Gastroesophageal sphincter (tissue), 4 donors: ENCODE measurements at regions not wholly inside any gene's neighbourhood (a gene's known extent, or its start where the extent isn't known, plus 50 kb on each side); places are given as distances from the start of the nearest gene placed in this dataset.

Experiments
- ATAC-seq: fragments of 150-250 bp; one replicate; pipeline ENCODE4 v1.9.1; 2016; ENCODE audit warnings: mild to moderate bottlenecking, moderate library complexity
- H3K27ac ChIP-seq, 4 donors: fragments of 200-600 bp; sonication (generic) in 3 of 4; 1 replicate in 3 of 4; 2 replicates in 1 of 4; pipeline ENCODE4 v1.5.1; 2016 to 2019
- H3K27me3 ChIP-seq: fragments of 200-600 bp; sonication (generic); one replicate; pipeline ENCODE4 v1.5.1; 2019
- H3K36me3 ChIP-seq, 2 donors: fragments of 200-600 bp; sonication (generic); one replicate each; pipeline ENCODE4 v1.5.1; 2019; ENCODE audit warnings: control low read depth in 1 of 2
- H3K4me1 ChIP-seq, 3 donors: fragments of 200-600 bp; sonication (generic); 1 replicate in 2 of 3; 2 replicates in 1 of 3; pipeline ENCODE4 v1.5.1; 2016 to 2019; ENCODE audit warnings: control low read depth in 2 of 3
- H3K4me3 ChIP-seq, 2 donors: fragments of 200-600 bp; sonication (generic); one replicate each; pipeline ENCODE4 v1.5.1; 2019; ENCODE audit warnings: mild to moderate bottlenecking in 1 of 2, moderate library complexity in 1 of 2
- H3K9me3 ChIP-seq, 3 donors: fragments of 200-600 bp; sonication (generic); one replicate each; pipeline ENCODE4 v1.5.1; 2017 to 2019; ENCODE audit warnings: control low read depth in 2 of 3
- CTCF ChIP-seq, 4 experiments: fragments of 200-600 bp in 2 of 4; fragments of 450-650 bp in 2 of 4; sonication (generic) in 1 of 4; IDR thresholded peaks; one replicate each; pipeline ENCODE4 v1.5.1; 2017 to 2019; ENCODE audit warnings: antibody characterized with exemption in 4 of 4, mild to moderate bottlenecking in 2 of 4, moderate library complexity in 2 of 4
- EP300 ChIP-seq: sonication (generic); formaldehyde crosslinking; IDR thresholded peaks from one replicate; pipeline ENCODE4 v1.6.1; 2017; ENCODE audit warnings: antibody characterized with exemption, mild to moderate bottlenecking
- POLR2A ChIP-seq, 2 donors: fragments of 450-650 bp; IDR thresholded peaks; one replicate each; pipeline ENCODE4 v1.6.1; 2017; ENCODE audit warnings: antibody characterized with exemption in 2 of 2, mild to moderate bottlenecking in 2 of 2, moderate library complexity in 1 of 2
- POLR2AphosphoS5 ChIP-seq: sonication (generic); formaldehyde crosslinking; IDR thresholded peaks from one replicate; pipeline ENCODE4 v1.6.1; 2017; ENCODE audit warnings: antibody characterized with exemption
- WGBS, 2 donors: methylation state at CpG; one replicate each; pipeline ENCODE4 v1.1.5; 2018; ENCODE audit warnings: low coverage in 1 of 2; 5-methylcytosine and 5-hydroxymethylcytosine counted together

GRCh38 chr5:8924054-8924793, 621.7 kb downstream of the SEMA5A start:
- 38% methylated on average over 1 of the region's 3 CpGs; no CpG with 5 or more reads in 1 of the 2 donors for WGBS, 2 donors
- no peak for TF ChIP-seq EP300
- TF ChIP-seq POLR2A (IDR thresholded peaks at IDR 0.05) = no peak
- no peak for TF ChIP-seq CTCF (IDR thresholded peaks at IDR 0.05)
- TF ChIP-seq POLR2AphosphoS5 = no peak
- no peaks in the 10 kb centered on the region for H3K9me3 ChIP-seq
- H3K27ac ChIP-seq = no peak overlapping the region
- no peaks in the 10 kb centered on the region for H3K36me3 ChIP-seq
- no peaks in the 10 kb centered on the region for H3K27me3 ChIP-seq
- H3K4me1 ChIP-seq = no peaks in the 10 kb centered on the region
- ATAC-seq = no peak
- no peak overlapping the region for H3K4me3 ChIP-seq

GRCh38 chr5:8930021-8930420, 615.9 kb downstream of the SEMA5A start:
- TF ChIP-seq EP300 = no peak
- no peak for TF ChIP-seq POLR2A (IDR thresholded peaks at IDR 0.05)
- TF ChIP-seq POLR2AphosphoS5 = no peak
- TF ChIP-seq CTCF (IDR thresholded peaks at IDR 0.05) = no peak
- WGBS, 2 donors = 52 to 75% methylated on average over 2 of the region's 2 CpGs
- H3K9me3 ChIP-seq = no peaks in the 10 kb centered on the region

GRCh38 chr5:8934455-8934854, 611.4 kb downstream of the SEMA5A start:
- H3K27ac ChIP-seq = no peak overlapping the region
- H3K9me3 ChIP-seq = peaks cover 0 to 20% (median 0%) of the 10 kb centered on the region in 3 donors
- H3K36me3 ChIP-seq = no peaks in the 10 kb centered on the region
- 50 to 60% methylated on average over 1 of the region's 1 CpG for WGBS, 2 donors
- TF ChIP-seq POLR2AphosphoS5 = no peak
- TF ChIP-seq CTCF (IDR thresholded peaks at IDR 0.05) = no peak
- TF ChIP-seq EP300 = no peak
- no peak for TF ChIP-seq POLR2A (IDR thresholded peaks at IDR 0.05)
- H3K27me3 ChIP-seq = no peaks in the 10 kb centered on the region
- no peak for ATAC-seq
- H3K4me1 ChIP-seq = no peaks in the 10 kb centered on the region
- no peak overlapping the region for H3K4me3 ChIP-seq

More at GRCh38 chr5:8930021-8930420, 615.9 kb downstream of the SEMA5A start:
- Histone ChIP-seq H3K4me1 (no peaks in the 10 kb centered on the region), H3K4me3 (no peak overlapping the region), H3K27ac (no peak overlapping the region), H3K36me3 (no peaks in the 10 kb centered on the region), H3K27me3 (no peaks in the 10 kb centered on the region)
- ATAC-seq = no peak

- no peak overlapping the region for H3K4me3 ChIP-seq
- no peaks in the 10 kb centered on the region for H3K27me3 ChIP-seq
- 75 to 91% methylated on average over 1 of the region's 1 CpG for WGBS, 2 donors
- no peaks in the 10 kb centered on the region for H3K4me1 ChIP-seq
- no peak overlapping the region for H3K27ac ChIP-seq
- no peaks in the 10 kb centered on the region for H3K36me3 ChIP-seq
- H3K9me3 ChIP-seq = peaks cover 0 to 22% (median 0%) of the 10 kb centered on the region in 3 donors
- TF ChIP-seq POLR2AphosphoS5 (no peak), POLR2A (IDR thresholded peaks at IDR 0.05) (no peak), EP300 (no peak), CTCF (IDR thresholded peaks at IDR 0.05) (no peak)
- no peak for ATAC-seq
Observed at GRCh38 chr5:8940934-8941333, 604.9 kb downstream of the SEMA5A start.

GRCh38 chr5:8943301-8943700, 602.6 kb downstream of the SEMA5A start:
- no peak for ATAC-seq
- WGBS, 2 donors = 61 to 62% methylated on average over 3 of the region's 3 CpGs
- Histone ChIP-seq H3K36me3 (no peaks in the 10 kb centered on the region), H3K27ac (no peak overlapping the region), H3K9me3 (peaks cover 0 to 17% (median 0%) of the 10 kb centered on the region in 3 donors), H3K4me3 (no peak overlapping the region), H3K27me3 (no peaks in the 10 kb centered on the region), H3K4me1 (no peaks in the 10 kb centered on the region)
- no peak for TF ChIP-seq POLR2AphosphoS5
- TF ChIP-seq CTCF (IDR thresholded peaks at IDR 0.05) = no peak
- TF ChIP-seq EP300 = no peak
- TF ChIP-seq POLR2A (IDR thresholded peaks at IDR 0.05) = no peak
